ENCODE measurements at regions not wholly inside any gene's neighbourhood (a gene's known extent, or its start where the extent isn't known, plus 50 kb on each side); places are given as distances from the start of the nearest gene placed in this dataset.

DNA sequence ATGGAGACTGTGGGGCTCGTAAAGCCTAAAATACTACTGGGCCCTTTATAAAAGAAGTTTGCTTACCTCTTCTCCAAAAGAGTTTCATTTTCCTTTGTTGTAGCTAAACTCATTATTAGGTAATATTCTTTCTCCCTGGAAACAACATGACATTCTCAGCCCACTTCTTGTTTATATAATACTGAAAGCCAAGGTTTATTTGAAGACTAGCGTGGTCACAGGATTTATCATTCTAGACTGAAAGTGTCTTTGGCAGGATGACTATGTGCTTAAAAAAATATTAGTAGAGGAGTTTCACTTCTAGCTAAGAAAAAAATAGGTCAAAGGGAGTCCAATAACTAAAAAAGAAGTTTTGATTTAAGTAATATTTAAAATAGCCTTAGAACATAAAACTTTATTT, 1085.2 kb upstream of the CADM2 start:
- TF ChIP-seq, protein P1, sequence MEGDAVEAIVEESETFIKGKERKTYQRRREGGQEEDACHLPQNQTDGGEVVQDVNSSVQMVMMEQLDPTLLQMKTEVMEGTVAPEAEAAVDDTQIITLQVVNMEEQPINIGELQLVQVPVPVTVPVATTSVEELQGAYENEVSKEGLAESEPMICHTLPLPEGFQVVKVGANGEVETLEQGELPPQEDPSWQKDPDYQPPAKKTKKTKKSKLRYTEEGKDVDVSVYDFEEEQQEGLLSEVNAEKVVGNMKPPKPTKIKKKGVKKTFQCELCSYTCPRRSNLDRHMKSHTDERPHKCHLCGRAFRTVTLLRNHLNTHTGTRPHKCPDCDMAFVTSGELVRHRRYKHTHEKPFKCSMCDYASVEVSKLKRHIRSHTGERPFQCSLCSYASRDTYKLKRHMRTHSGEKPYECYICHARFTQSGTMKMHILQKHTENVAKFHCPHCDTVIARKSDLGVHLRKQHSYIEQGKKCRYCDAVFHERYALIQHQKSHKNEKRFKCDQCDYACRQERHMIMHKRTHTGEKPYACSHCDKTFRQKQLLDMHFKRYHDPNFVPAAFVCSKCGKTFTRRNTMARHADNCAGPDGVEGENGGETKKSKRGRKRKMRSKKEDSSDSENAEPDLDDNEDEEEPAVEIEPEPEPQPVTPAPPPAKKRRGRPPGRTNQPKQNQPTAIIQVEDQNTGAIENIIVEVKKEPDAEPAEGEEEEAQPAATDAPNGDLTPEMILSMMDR (conservative IDR thresholded peaks at IDR 0.05 in 1 of 2, IDR thresholded peaks at IDR 0.05 in 1 of 2; ENCODE audit: low read depth in 1 of 2, low read length in 2 of 2), result no peak
- no peak for TF ChIP-seq EZH2 (IDR thresholded peaks at IDR 0.05; ENCODE audit: low read length, missing control alignments)

All from fibroblast of lung (primary cell).